A549 (cell line): ENCODE measurements at regions not wholly inside any gene's neighbourhood (a gene's known extent, or its start where the extent isn't known, plus 50 kb on each side); places are given as distances from the start of the nearest gene placed in this dataset.

Source experiments
- CHD4 ChIP-seq: fragments of 200-600 bp; sonication (generic); IDR thresholded peaks from 2 replicates; pipeline ENCODE4 v1.6.1; 2016; ENCODE audit warnings: antibody characterized with exemption, mild to moderate bottlenecking, borderline replicate concordance
- KDM5A ChIP-seq: fragments of 200-600 bp; sonication (generic); IDR thresholded peaks from 2 replicates; pipeline ENCODE4 v1.6.1; 2016; ENCODE audit warnings: antibody characterized with exemption, mild to moderate bottlenecking
- POLR2A ChIP-seq: IDR thresholded peaks from 2 replicates; pipeline ENCODE4 v1.6.1; 2012; ENCODE audit warnings: mild to moderate bottlenecking, low read length
- TF ChIP-seq, protein P1 (sequence below): IDR thresholded peaks from 2 replicates; pipeline ENCODE4 v1.6.1; 2012
- TF ChIP-seq, protein P2 (sequence below): fragments of >200 bp; sonication (Bioruptor Twin); formaldehyde crosslinking; IDR thresholded peaks from 3 replicates; pipeline ENCODE4 v1.5.1; 2016

DNA sequence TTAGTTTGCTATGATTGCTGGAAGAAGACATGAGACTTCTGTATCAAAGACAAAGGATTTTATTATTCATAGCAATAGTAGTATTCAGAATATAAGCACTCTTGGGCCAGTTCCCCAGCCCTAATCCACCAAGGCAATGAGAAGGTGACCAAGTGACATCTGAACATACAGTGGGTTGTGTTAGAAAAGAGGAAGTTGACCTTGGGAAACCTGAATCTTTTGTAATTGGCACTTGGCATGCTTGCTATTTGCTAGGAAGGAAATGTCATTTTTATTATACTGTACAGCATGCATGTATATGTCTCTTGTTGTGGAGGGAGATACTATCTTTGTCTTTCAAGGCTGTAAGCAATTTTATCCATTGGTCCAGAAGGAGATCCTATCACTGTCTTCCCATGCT, 216.1 kb upstream of the FAT1 start:
- TF ChIP-seq, protein P1, sequence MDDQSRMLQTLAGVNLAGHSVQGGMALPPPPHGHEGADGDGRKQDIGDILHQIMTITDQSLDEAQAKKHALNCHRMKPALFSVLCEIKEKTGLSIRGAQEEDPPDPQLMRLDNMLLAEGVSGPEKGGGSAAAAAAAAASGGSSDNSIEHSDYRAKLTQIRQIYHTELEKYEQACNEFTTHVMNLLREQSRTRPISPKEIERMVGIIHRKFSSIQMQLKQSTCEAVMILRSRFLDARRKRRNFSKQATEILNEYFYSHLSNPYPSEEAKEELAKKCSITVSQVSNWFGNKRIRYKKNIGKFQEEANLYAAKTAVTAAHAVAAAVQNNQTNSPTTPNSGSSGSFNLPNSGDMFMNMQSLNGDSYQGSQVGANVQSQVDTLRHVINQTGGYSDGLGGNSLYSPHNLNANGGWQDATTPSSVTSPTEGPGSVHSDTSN = no peak
- TF ChIP-seq, protein P2, sequence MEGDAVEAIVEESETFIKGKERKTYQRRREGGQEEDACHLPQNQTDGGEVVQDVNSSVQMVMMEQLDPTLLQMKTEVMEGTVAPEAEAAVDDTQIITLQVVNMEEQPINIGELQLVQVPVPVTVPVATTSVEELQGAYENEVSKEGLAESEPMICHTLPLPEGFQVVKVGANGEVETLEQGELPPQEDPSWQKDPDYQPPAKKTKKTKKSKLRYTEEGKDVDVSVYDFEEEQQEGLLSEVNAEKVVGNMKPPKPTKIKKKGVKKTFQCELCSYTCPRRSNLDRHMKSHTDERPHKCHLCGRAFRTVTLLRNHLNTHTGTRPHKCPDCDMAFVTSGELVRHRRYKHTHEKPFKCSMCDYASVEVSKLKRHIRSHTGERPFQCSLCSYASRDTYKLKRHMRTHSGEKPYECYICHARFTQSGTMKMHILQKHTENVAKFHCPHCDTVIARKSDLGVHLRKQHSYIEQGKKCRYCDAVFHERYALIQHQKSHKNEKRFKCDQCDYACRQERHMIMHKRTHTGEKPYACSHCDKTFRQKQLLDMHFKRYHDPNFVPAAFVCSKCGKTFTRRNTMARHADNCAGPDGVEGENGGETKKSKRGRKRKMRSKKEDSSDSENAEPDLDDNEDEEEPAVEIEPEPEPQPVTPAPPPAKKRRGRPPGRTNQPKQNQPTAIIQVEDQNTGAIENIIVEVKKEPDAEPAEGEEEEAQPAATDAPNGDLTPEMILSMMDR = no peak
- TF ChIP-seq POLR2A (no peak), KDM5A (no peak), CHD4 (no peak)
